ENCODE measurements at regions not wholly inside any gene's neighbourhood (a gene's known extent, or its start where the extent isn't known, plus 50 kb on each side); places are given as distances from the start of the nearest gene placed in this dataset.
"Not testable (repeated sequence)": the region's sequence is repeated elsewhere in the genome, so short reads cannot be mapped to it uniquely, and the experiment has no call there.

DNA sequence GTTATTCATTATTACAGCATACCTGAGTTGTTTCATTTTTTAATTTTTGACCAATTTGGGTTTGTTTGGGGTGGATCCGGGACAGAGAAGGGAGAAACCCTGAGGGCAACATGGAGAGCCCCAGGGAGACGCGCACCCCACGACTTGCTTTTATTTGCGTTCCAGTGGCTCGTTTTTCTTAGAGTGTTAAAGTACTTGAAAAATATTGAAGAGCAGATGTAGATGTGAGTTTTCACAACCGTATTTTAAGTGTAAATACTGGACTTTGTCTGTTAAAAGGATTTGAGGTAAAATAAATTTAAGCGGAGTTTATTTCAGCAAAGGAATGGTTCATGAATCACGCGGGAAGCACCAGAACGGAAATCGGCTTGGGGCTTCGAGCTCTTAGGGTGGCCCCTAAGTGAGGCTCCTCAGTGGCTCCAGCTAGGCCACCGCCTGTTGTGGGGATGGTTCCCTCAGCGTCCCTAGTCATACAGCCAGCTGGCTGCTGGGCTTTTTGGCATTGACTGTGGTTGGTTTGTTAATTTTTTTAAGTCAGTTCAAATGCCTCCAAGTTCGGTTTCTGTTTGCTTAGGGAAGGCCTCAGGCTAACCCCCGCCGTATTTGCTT is 344.0 kb downstream of the CACNA1B start:
- H3K27ac ChIP-seq (ENCODE audit: low read depth, low read length); H3K9me3 ChIP-seq (ENCODE audit: control insufficient read depth in 1 of 2, insufficient read depth in 1 of 2, low read depth in 1 of 2, low read length in 2 of 2); H3K27me3 ChIP-seq (ENCODE audit: insufficient read depth, low read length); RAD21 ChIA-PET (ENCODE audit: low non-redundant PET in 1 of 2, low total read pairs in 2 of 2, uncharacterized antibody in 2 of 2, unreplicated experiment in 2 of 2); H3K4me1 ChIP-seq (ENCODE audit: control insufficient read depth in 1 of 2, insufficient read depth in 2 of 2, low read length in 2 of 2); H3K4me3 ChIP-seq (replicated peaks in 1 of 2; ENCODE audit: low read depth in 1 of 2, low read length in 2 of 2); POLR2A ChIA-PET; H3K9ac ChIP-seq (ENCODE audit: low read length); intact Hi-C loops (cut with micrococcal nuclease); H3K4me2 ChIP-seq (ENCODE audit: low read length); CTCF ChIA-PET; H3K79me2 ChIP-seq (ENCODE audit: insufficient read depth, low read length); DNase-seq (ENCODE audit: low read depth, low spot score); H4K20me1 ChIP-seq (ENCODE audit: insufficient read depth); H3K9me2 ChIP-seq (ENCODE audit: insufficient read depth); BruUV-seq (replicated peaks); H3K36me3 ChIP-seq (ENCODE audit: control insufficient read depth in 1 of 2, insufficient read depth in 2 of 2, low read length in 2 of 2); H2AFZ ChIP-seq (ENCODE audit: low read depth, low read length, poor library complexity, severe bottlenecking): not testable (repeated sequence)
- ATAC-seq: peak; percentile 53

DNA sequence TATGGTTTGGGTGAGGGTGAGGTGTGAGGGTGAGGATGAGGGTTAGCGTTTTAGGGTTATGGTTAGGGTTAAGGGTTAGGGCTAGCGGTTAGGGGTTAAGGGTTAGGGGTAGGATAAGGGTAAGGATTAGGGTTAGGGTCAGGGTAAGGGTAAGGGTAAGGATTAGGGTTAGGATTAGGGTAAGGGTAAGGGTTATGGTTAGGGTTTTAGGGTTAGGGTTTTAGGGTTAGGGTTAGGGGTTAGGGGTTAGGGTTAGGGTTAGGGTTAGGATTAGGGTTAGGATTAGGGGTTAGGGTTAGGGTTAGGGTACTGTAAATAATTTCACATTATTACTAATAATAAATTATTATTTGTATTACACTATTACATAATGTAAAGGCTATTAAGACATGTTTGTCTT is 359.5 kb downstream of the CACNA1B start:
- intact Hi-C loops (cut with micrococcal nuclease); H4K20me1 ChIP-seq (ENCODE audit: insufficient read depth); H3K27ac ChIP-seq (ENCODE audit: low read depth, low read length); H2AFZ ChIP-seq (ENCODE audit: low read depth, low read length, poor library complexity, severe bottlenecking); H3K79me2 ChIP-seq (ENCODE audit: insufficient read depth, low read length); BruUV-seq (replicated peaks); H3K9me3 ChIP-seq (ENCODE audit: control insufficient read depth in 1 of 2, insufficient read depth in 1 of 2, low read depth in 1 of 2, low read length in 2 of 2); DNase-seq (ENCODE audit: low read depth, low spot score); H3K36me3 ChIP-seq (ENCODE audit: control insufficient read depth in 1 of 2, insufficient read depth in 2 of 2, low read length in 2 of 2); H3K27me3 ChIP-seq (ENCODE audit: insufficient read depth, low read length); CTCF ChIA-PET; H3K9me2 ChIP-seq (ENCODE audit: insufficient read depth); H3K4me2 ChIP-seq (ENCODE audit: low read length); H3K9ac ChIP-seq (ENCODE audit: low read length); RAD21 ChIA-PET (ENCODE audit: low non-redundant PET in 1 of 2, low total read pairs in 2 of 2, uncharacterized antibody in 2 of 2, unreplicated experiment in 2 of 2); POLR2A ChIA-PET; H3K4me3 ChIP-seq (replicated peaks in 1 of 2; ENCODE audit: low read depth in 1 of 2, low read length in 2 of 2); H3K4me1 ChIP-seq (ENCODE audit: control insufficient read depth in 1 of 2, insufficient read depth in 2 of 2, low read length in 2 of 2); ATAC-seq: not testable (repeated sequence)

DNA sequence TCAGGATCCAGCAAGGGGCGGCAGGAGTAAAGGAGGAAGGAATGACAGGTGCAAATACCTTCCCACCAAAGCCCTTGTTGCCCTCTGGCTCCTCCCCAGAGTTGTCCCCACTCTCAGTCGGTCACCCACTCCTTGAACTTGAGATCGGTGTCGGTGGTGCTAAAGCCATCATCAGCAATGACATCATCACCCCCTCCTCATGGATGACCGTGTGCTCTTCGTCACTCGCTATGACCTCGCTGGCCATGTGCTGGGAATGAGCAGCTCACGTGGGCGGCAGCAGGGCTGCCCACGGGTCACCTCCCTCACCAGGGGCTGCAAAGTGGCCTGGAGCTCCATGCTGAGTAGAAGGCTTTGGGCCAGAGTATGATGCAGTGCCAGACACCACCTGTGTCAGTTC is 405.3 kb downstream of the CACNA1B start:
- POLR2A ChIA-PET; ATAC-seq; H3K9ac ChIP-seq (ENCODE audit: low read length); H3K27ac ChIP-seq (ENCODE audit: low read depth, low read length); H3K4me1 ChIP-seq (ENCODE audit: control insufficient read depth in 1 of 2, insufficient read depth in 2 of 2, low read length in 2 of 2); H3K36me3 ChIP-seq (ENCODE audit: control insufficient read depth in 1 of 2, insufficient read depth in 2 of 2, low read length in 2 of 2); H3K9me2 ChIP-seq (ENCODE audit: insufficient read depth); H2AFZ ChIP-seq (ENCODE audit: low read depth, low read length, poor library complexity, severe bottlenecking); DNase-seq (ENCODE audit: low read depth, low spot score); CTCF ChIA-PET; H3K4me3 ChIP-seq (replicated peaks in 1 of 2; ENCODE audit: low read depth in 1 of 2, low read length in 2 of 2); H4K20me1 ChIP-seq (ENCODE audit: insufficient read depth); H3K9me3 ChIP-seq (ENCODE audit: control insufficient read depth in 1 of 2, insufficient read depth in 1 of 2, low read depth in 1 of 2, low read length in 2 of 2); H3K4me2 ChIP-seq (ENCODE audit: low read length); RAD21 ChIA-PET (ENCODE audit: low non-redundant PET in 1 of 2, low total read pairs in 2 of 2, uncharacterized antibody in 2 of 2, unreplicated experiment in 2 of 2); intact Hi-C loops (cut with micrococcal nuclease); H3K27me3 ChIP-seq (ENCODE audit: insufficient read depth, low read length); H3K79me2 ChIP-seq (ENCODE audit: insufficient read depth, low read length); BruUV-seq (replicated peaks): not testable (repeated sequence)
